GM21367 (cell line): ENCODE measurements at regions not wholly inside any gene's neighbourhood (a gene's known extent, or its start where the extent isn't known, plus 50 kb on each side); places are given as distances from the start of the nearest gene placed in this dataset.

Experiments
- ATAC-seq: cut with Tn5 transposase; IDR thresholded peaks from one replicate; pipeline ENCODE4 v1.9.1; 2021; ENCODE audit not compliant: unreplicated experiment

- ATAC-seq = no peak
These were observed 234.3 kb downstream of the HS3ST1 start for GRCh38 chr4:11194431-11194830.

- no peak for ATAC-seq
These were observed 238.9 kb downstream of the HS3ST1 start for GRCh38 chr4:11189756-11190155.

GRCh38 chr4:11183356-11183740 is 245.3 kb downstream of the HS3ST1 start:
- ATAC-seq = no peak

GRCh38 chr4:11182586-11183355 is 245.9 kb downstream of the HS3ST1 start:
- no peak for ATAC-seq

GRCh38 chr4:11182031-11182430 is 246.7 kb downstream of the HS3ST1 start:
- ATAC-seq = no peak

- no peak for ATAC-seq
These were observed 248.9 kb downstream of the HS3ST1 start for GRCh38 chr4:11179796-11180195.

- no peak for ATAC-seq
These were observed 250.3 kb downstream of the HS3ST1 start for GRCh38 chr4:11178433-11178832.

- no peak for ATAC-seq
These were observed 253.3 kb downstream of the HS3ST1 start for GRCh38 chr4:11175374-11175773.

- ATAC-seq = no peak
These were observed 262.1 kb downstream of the HS3ST1 start for GRCh38 chr4:11166606-11167005.

GRCh38 chr4:11166034-11166433 is 262.7 kb downstream of the HS3ST1 start:
- no peak for ATAC-seq

GRCh38 chr4:11165052-11165451 is 263.6 kb downstream of the HS3ST1 start:
- no peak for ATAC-seq

- ATAC-seq = no peak
These were observed 268.4 kb downstream of the HS3ST1 start for GRCh38 chr4:11160288-11160687.

- no peak for ATAC-seq
These were observed 269.7 kb downstream of the HS3ST1 start for GRCh38 chr4:11158971-11159370.

- ATAC-seq = no peak
These were observed 273.4 kb downstream of the HS3ST1 start for GRCh38 chr4:11155208-11155867.

GRCh38 chr4:11153171-11153750 is 275.4 kb downstream of the HS3ST1 start:
- no peak for ATAC-seq

- no peak for ATAC-seq
These were observed 276.0 kb downstream of the HS3ST1 start for GRCh38 chr4:11152684-11153083.

- no peak for ATAC-seq
These were observed 277.2 kb downstream of the HS3ST1 start for GRCh38 chr4:11151500-11151899.

GRCh38 chr4:11149612-11150259 is 279.0 kb downstream of the HS3ST1 start:
- ATAC-seq = no peak

- ATAC-seq = no peak
These were observed 288.8 kb downstream of the HS3ST1 start for GRCh38 chr4:11139871-11140270.

GRCh38 chr4:11138964-11139363 is 289.7 kb downstream of the HS3ST1 start:
- ATAC-seq = no peak

- ATAC-seq = no peak
These were observed 294.0 kb downstream of the HS3ST1 start for GRCh38 chr4:11134705-11135104.

- ATAC-seq = no peak
These were observed 294.8 kb downstream of the HS3ST1 start for GRCh38 chr4:11133868-11134267.
